GM12878 (cell line): ENCODE measurements at regions not wholly inside any gene's neighbourhood (a gene's known extent, or its start where the extent isn't known, plus 50 kb on each side); places are given as distances from the start of the nearest gene placed in this dataset.

Experiments
- ATAC-seq: fragments of 200-7000 bp; cut with Tn5 transposase; 3 replicates; pipeline ENCODE4 v1.9.1; 2020; ENCODE audit warnings: mild to moderate bottlenecking, moderate library complexity
- BruUV-seq: library from RNA; stranded (reverse); fragments of 400-500 nt; replicated peaks from 2 replicates; lab custom pipeline; 2021; lab: Mats Ljungman, UMichigan
- CTCF ChIA-PET: fragments of 300-600 bp; sonication (Branson Sonifier 250); formaldehyde crosslinking; extraction: SDS; loops from one replicate; lab custom pipeline; 2021; ENCODE audit warnings: inconsistent platforms; lab: Yijun Ruan, JAX
- POLR2A ChIA-PET: fragments of 350-600 bp; formaldehyde crosslinking; extraction: SDS; loops from one replicate; lab custom pipeline; 2021; ENCODE audit warnings: inconsistent platforms; lab: Charles Lee
- RAD21 ChIA-PET: fragments of 300-600 bp; sonication (Branson Sonifier 250); formaldehyde crosslinking; loops from one replicate; lab custom pipeline; 2023; ENCODE audit warnings: antibody characterized with exemption; ENCODE audit not compliant: unreplicated experiment; lab: Charles Lee
- SMC1A ChIA-PET: fragments of 300-600 bp; sonication (Branson Sonifier 250); formaldehyde crosslinking; loops from one replicate; lab custom pipeline; 2023; ENCODE audit not compliant: unreplicated experiment, uncharacterized antibody; lab: Charles Lee
- DNase-seq: peaks from one replicate; pipeline ENCODE4 v3.0.0-alpha.2; 2011; ENCODE audit warnings: low read depth, low spot score
- FAIRE-seq: peaks from 3 replicates; lab custom pipeline; 2011; peaks lifted over from hg19 to GRCh38; lab: Jason Lieb, UNC
- H2AFZ ChIP-seq: 2 replicates; pipeline ENCODE4 v1.6.0; 2011; ENCODE audit warnings: low read depth, low read length, control low read depth; ENCODE audit not compliant: control insufficient read depth
- H3K27ac ChIP-seq: 2 replicates; pipeline ENCODE4 v1.5.1; 2011; ENCODE audit warnings: control low read depth; ENCODE audit not compliant: control insufficient read depth, insufficient read depth
- H3K27me3 ChIP-seq, 2 experiments: replicated peaks in 1 of 2; 2 replicates each; pipeline versions ENCODE4 v1.6.0 to v1.6.1; 2011; ENCODE audit warnings: low read length in 1 of 2; ENCODE audit not compliant: control insufficient read depth in 2 of 2, insufficient read depth in 2 of 2
- H3K36me3 ChIP-seq, 2 experiments: 2 replicates each; pipeline ENCODE4 v1.5.1; 2011; ENCODE audit warnings: low read length in 1 of 2; ENCODE audit not compliant: control insufficient read depth in 2 of 2, insufficient read depth in 2 of 2
- H3K4me1 ChIP-seq: 2 replicates; pipeline ENCODE4 v1.6.1; 2011; ENCODE audit warnings: mild to moderate bottlenecking, low read length, moderate library complexity, mixed read lengths; ENCODE audit not compliant: control insufficient read depth, insufficient read depth
- H3K4me2 ChIP-seq: 2 replicates; pipeline ENCODE4 v1.6.0; 2011; ENCODE audit warnings: control low read depth; ENCODE audit not compliant: control insufficient read depth, insufficient read depth
- H3K4me3 ChIP-seq: fragments of 200-600 bp; sonication (generic); 2 replicates; pipeline ENCODE4 v1.5.1; 2016
- H3K79me2 ChIP-seq: 2 replicates; pipeline ENCODE4 v1.6.0; 2011; ENCODE audit warnings: low read length; ENCODE audit not compliant: control insufficient read depth, insufficient read depth
- H3K9ac ChIP-seq: 2 replicates; pipeline ENCODE4 v1.8.0; 2011; ENCODE audit warnings: low read length, control low read depth, mixed read lengths; ENCODE audit not compliant: control insufficient read depth, insufficient read depth
- H3K9me3 ChIP-seq: replicated peaks from 3 replicates; pipeline ENCODE4 v1.5.1; 2011; ENCODE audit warnings: mild to moderate bottlenecking, low read length; ENCODE audit not compliant: control insufficient read depth, insufficient read depth
- H4K20me1 ChIP-seq: 2 replicates; pipeline ENCODE4 v1.6.0; 2011; ENCODE audit not compliant: control insufficient read depth, insufficient read depth
- CHD1 ChIP-seq: IDR thresholded peaks from 2 replicates; pipeline ENCODE4 v1.6.1; 2012; ENCODE audit warnings: low read depth, low read length, improper control_type of control experiment
- GATAD2B ChIP-seq: fragments of 450-650 bp; conservative IDR thresholded peaks from 2 replicates; pipeline ENCODE4 v1.6.1; 2017; ENCODE audit warnings: low read depth, mild to moderate bottlenecking, moderate library complexity
- HDAC6 ChIP-seq: fragments of 200-600 bp; sonication (generic); IDR thresholded peaks from one replicate; pipeline ENCODE4 v1.8.0; 2017; ENCODE audit warnings: antibody characterized with exemption; ENCODE audit not compliant: unreplicated experiment
- MEF2B ChIP-seq: fragments of 450-650 bp; IDR thresholded peaks from 2 replicates; pipeline ENCODE4 v1.6.1; 2018; ENCODE audit warnings: mild to moderate bottlenecking, moderate library complexity; ENCODE audit not compliant: partially characterized antibody, poor library complexity, severe bottlenecking
- RAD51 ChIP-seq: fragments of 450-650 bp; IDR thresholded peaks from 2 replicates; pipeline ENCODE4 v1.6.1; 2016; ENCODE audit warnings: moderate library complexity, mild to moderate bottlenecking, inconsistent platforms
- SMAD5 ChIP-seq: IDR thresholded peaks from 2 replicates; pipeline ENCODE4 v1.6.1; 2016; ENCODE audit warnings: antibody characterized with exemption, low read depth
- SPI1 ChIP-seq: IDR thresholded peaks from 2 replicates; pipeline ENCODE4 v1.6.1; 2011; ENCODE audit warnings: low read depth, mild to moderate bottlenecking, low read length, moderate library complexity, borderline replicate concordance; ENCODE audit not compliant: insufficient read depth
- SREBF2 ChIP-seq: IDR thresholded peaks from 2 replicates; pipeline ENCODE4 v1.6.1; 2012; ENCODE audit warnings: mild to moderate bottlenecking, low read length
- STAT3 ChIP-seq: IDR thresholded peaks from 2 replicates; pipeline ENCODE4 v1.6.1; 2011; ENCODE audit warnings: low read depth, low read length, improper control_type of control experiment
- TCF7 ChIP-seq: IDR thresholded peaks from 2 replicates; pipeline ENCODE4 v1.6.1; 2014; ENCODE audit warnings: antibody characterized with exemption, borderline replicate concordance
- YY1 ChIP-seq: IDR thresholded peaks from 2 replicates; pipeline ENCODE4 v1.6.1; 2011; ENCODE audit warnings: low read depth, mild to moderate bottlenecking, low read length
- ZSCAN29 ChIP-seq: fragments of 450-650 bp; IDR thresholded peaks from 2 replicates; pipeline ENCODE4 v1.6.1; 2017; ENCODE audit warnings: mild to moderate bottlenecking, moderate library complexity
- WGBS: methylation state at CpG from one replicate; pipeline ENCODE4 v1.1.6; 2016; ENCODE audit warnings: low lambda C conversion rate; ENCODE audit not compliant: insufficient replicate concordance, insufficient coverage; ENCODE audit errors: missing lambda C conversion rate; 5-methylcytosine and 5-hydroxymethylcytosine counted together
- in situ Hi-C: fragments of 300-500 bp; cut with MboI; formaldehyde crosslinking; loops from 9 replicates; pipeline ENCODE4 v1.14.3; 2018; ENCODE audit warnings: mixed read lengths
- intact Hi-C: fragments of 100-400 bp; cut with micrococcal nuclease; formaldehyde crosslinking; loops from one replicate; pipeline ENCODE4 v1.14.2; 2022; ENCODE audit not compliant: unreplicated experiment
- TF ChIP-seq, protein P1 (sequence below): fragments of 450-650 bp; formaldehyde crosslinking; IDR thresholded peaks from 2 replicates; pipeline ENCODE4 v1.4.0; 2020; ENCODE audit warnings: mild to moderate bottlenecking, moderate library complexity

DNA sequence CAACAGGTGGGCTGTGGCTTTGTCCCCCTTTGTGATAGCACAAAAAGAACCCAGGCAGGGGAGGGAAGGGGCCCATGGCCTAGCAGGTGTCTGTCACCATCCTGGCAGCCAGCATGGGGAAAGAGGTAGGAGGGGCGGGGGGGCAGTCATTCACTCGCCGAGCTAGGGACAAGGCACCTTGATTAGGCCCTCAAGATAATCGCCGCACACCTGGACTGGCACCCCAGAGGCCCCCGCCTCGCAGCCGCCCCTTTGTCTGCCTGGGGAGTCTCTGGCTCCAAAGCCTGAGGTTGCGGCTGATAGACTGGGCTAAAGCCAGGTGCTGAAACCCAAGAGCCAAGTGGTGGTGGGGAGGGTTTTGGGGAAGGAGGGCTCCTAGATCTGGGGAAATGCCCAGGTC, 151.2 kb upstream of the PCBD1 start (continued):
- no peak for TF ChIP-seq SMAD5
- TF ChIP-seq SPI1, result no peak
- TF ChIP-seq SREBF2, result no peak
- TF ChIP-seq ZSCAN29, result no peak

DNA sequence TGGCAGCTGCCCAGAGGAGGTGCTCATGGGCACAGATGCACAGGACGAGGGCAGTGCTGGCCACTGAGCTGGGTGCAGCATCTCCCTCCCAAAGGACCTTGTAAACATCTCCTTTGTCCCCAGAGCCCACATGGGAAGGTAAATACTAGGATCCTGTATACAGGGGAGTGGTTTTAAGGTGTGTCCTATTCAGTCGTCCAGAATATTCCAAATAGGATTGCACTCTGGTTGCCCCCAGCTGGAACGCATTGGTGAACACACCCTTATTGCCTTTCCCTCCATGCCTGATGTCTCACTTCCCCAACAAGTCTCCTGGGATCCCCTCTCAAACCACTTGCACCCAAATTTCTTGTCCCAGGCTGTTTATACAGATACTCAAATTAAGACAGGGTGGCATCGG, 152.0 kb upstream of the PCBD1 start:
- no peak for ATAC-seq
- Histone ChIP-seq H2AFZ (no peak overlapping the region), H3K27me3 (peaks cover 2 to 6% of the 10 kb centered on the region in 2 experiments; a peak in 2 of 4 replicates), H3K79me2 (no peaks in the 10 kb centered on the region), H3K4me2 (no peak overlapping the region), H3K9me3 (no peaks in the 10 kb centered on the region), H3K36me3 (no peaks in the 10 kb centered on the region), H4K20me1 (no peaks in the 10 kb centered on the region), H3K4me1 (no peaks in the 10 kb centered on the region), H3K27ac (no peak overlapping the region), H3K4me3 (no peak overlapping the region), H3K9ac (no peak overlapping the region)
- in situ Hi-C loops, result no loop called here
- ChIA-PET CTCF (no interaction called here), POLR2A (no interaction called here), RAD21 (no interaction called here), SMC1A (interaction anchor here (1.2 kb wide), 1 partner anchor 13 kb away, joined by 3 read pairs; no protein-coding TSS in a partner anchor)
- DNase-seq, result no peak
- BruUV-seq, result no TSS peak
- TF ChIP-seq HDAC6 (no peak), RAD51 (no peak), TCF7 (no peak), MEF2B (no peak), GATAD2B (no peak), YY1 (no peak), STAT3 (no peak), CHD1 (no peak)
- TF ChIP-seq, protein P1, sequence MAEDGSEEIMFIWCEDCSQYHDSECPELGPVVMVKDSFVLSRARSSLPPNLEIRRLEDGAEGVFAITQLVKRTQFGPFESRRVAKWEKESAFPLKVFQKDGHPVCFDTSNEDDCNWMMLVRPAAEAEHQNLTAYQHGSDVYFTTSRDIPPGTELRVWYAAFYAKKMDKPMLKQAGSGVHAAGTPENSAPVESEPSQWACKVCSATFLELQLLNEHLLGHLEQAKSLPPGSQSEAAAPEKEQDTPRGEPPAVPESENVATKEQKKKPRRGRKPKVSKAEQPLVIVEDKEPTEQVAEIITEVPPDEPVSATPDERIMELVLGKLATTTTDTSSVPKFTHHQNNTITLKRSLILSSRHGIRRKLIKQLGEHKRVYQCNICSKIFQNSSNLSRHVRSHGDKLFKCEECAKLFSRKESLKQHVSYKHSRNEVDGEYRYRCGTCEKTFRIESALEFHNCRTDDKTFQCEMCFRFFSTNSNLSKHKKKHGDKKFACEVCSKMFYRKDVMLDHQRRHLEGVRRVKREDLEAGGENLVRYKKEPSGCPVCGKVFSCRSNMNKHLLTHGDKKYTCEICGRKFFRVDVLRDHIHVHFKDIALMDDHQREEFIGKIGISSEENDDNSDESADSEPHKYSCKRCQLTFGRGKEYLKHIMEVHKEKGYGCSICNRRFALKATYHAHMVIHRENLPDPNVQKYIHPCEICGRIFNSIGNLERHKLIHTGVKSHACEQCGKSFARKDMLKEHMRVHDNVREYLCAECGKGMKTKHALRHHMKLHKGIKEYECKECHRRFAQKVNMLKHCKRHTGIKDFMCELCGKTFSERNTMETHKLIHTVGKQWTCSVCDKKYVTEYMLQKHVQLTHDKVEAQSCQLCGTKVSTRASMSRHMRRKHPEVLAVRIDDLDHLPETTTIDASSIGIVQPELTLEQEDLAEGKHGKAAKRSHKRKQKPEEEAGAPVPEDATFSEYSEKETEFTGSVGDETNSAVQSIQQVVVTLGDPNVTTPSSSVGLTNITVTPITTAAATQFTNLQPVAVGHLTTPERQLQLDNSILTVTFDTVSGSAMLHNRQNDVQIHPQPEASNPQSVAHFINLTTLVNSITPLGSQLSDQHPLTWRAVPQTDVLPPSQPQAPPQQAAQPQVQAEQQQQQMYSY (CRISPR knock-in tag), result no peak
- WGBS, result 2% methylated on average over 4 of the region's 4 CpGs
- intact Hi-C loops, result loop anchor here (10.0 kb wide), 1 partner anchor 116 kb away; no protein-coding TSS in a partner anchor
- no peak for FAIRE-seq
